SK-N-SH treated with all-trans-retinoic acid at 6 μM for 48 hours (cell line): ENCODE measurements at regions not wholly inside any gene's neighbourhood (a gene's known extent, or its start where the extent isn't known, plus 50 kb on each side); places are given as distances from the start of the nearest gene placed in this dataset.

Experiments
- ATAC-seq: fragments of 200-7000 bp; cut with Tn5 transposase; 3 replicates; pipeline ENCODE4 v1.9.1; 2020; ENCODE audit warnings: mild to moderate bottlenecking, moderate library complexity
- BACH2 ChIP-seq: fragments of 250-450 bp; sonication (Bioruptor Pico); IDR thresholded peaks from 2 replicates; pipeline ENCODE4 v1.9.0; 2021; ENCODE audit warnings: mild to moderate bottlenecking, borderline replicate concordance
- CSDC2 ChIP-seq: fragments of 250-450 bp; sonication (Bioruptor Pico); IDR thresholded peaks from 2 replicates; pipeline ENCODE4 v1.5.0; 2020; ENCODE audit warnings: mild to moderate bottlenecking, moderate library complexity
- ESRRG ChIP-seq: fragments of 250-450 bp; sonication (Bioruptor Pico); IDR thresholded peaks from 2 replicates; pipeline ENCODE4 v1.6.1; 2021; ENCODE audit warnings: mild to moderate bottlenecking
- GLIS3 ChIP-seq: fragments of 250-450 bp; sonication (Bioruptor Pico); IDR thresholded peaks from 2 replicates; pipeline ENCODE4 v1.5.0; 2020; ENCODE audit warnings: mild to moderate bottlenecking, moderate library complexity
- ISL1 ChIP-seq: fragments of 250-450 bp; sonication (Bioruptor Pico); IDR thresholded peaks from 2 replicates; pipeline ENCODE4 v2.1.2; 2022; ENCODE audit warnings: mild to moderate bottlenecking, moderate library complexity
- OSR1 ChIP-seq: fragments of 250-450 bp; sonication (Bioruptor Pico); IDR thresholded peaks from 2 replicates; pipeline ENCODE4 v1.8.0; 2022; ENCODE audit warnings: moderate library complexity, mild to moderate bottlenecking, inconsistent platforms
- PPARA ChIP-seq: fragments of 250-450 bp; sonication (Bioruptor Pico); IDR thresholded peaks from 2 replicates; pipeline ENCODE4 v1.5.0; 2020; ENCODE audit warnings: mild to moderate bottlenecking, borderline replicate concordance
- RARB ChIP-seq: fragments of 250-450 bp; sonication (Bioruptor Pico); IDR thresholded peaks from 2 replicates; pipeline ENCODE4 v1.8.0; 2021; ENCODE audit warnings: mild to moderate bottlenecking, moderate library complexity
- SNAI2 ChIP-seq: fragments of 250-450 bp; sonication (Bioruptor Pico); IDR thresholded peaks from 2 replicates; pipeline ENCODE4 v1.5.0; 2020; ENCODE audit warnings: mild to moderate bottlenecking, moderate library complexity
- TCF4 ChIP-seq: fragments of 250-450 bp; sonication (Bioruptor Pico); IDR thresholded peaks from 2 replicates; pipeline ENCODE4 v1.8.0; 2021; ENCODE audit warnings: mild to moderate bottlenecking, moderate library complexity, borderline replicate concordance
- TOX ChIP-seq: fragments of 250-450 bp; sonication (Bioruptor Pico); IDR thresholded peaks from 2 replicates; pipeline ENCODE4 v1.8.0; 2021; ENCODE audit warnings: mild to moderate bottlenecking, moderate library complexity, borderline replicate concordance
- ZFP3 ChIP-seq: fragments of 250-450 bp; sonication (Bioruptor Pico); IDR thresholded peaks from 2 replicates; pipeline ENCODE4 v1.5.0; 2020; ENCODE audit warnings: mild to moderate bottlenecking, moderate library complexity
- ZFP30 ChIP-seq: fragments of 450-650 bp; formaldehyde crosslinking; IDR thresholded peaks from 2 replicates; pipeline ENCODE4 v1.5.0; 2022; ENCODE audit warnings: mild to moderate bottlenecking, moderate library complexity
- ZNF565 ChIP-seq: fragments of 450-650 bp; formaldehyde crosslinking; conservative IDR thresholded peaks from 2 replicates; pipeline ENCODE4 v1.5.0; 2020; ENCODE audit warnings: low read depth, mild to moderate bottlenecking, moderate library complexity
- ZNF70 ChIP-seq: fragments of 450-650 bp; formaldehyde crosslinking; IDR thresholded peaks from 2 replicates; pipeline ENCODE4 v1.5.0; 2020; ENCODE audit warnings: mild to moderate bottlenecking, moderate library complexity
- ZNF8 ChIP-seq: fragments of 450-650 bp; formaldehyde crosslinking; IDR thresholded peaks from 2 replicates; pipeline ENCODE4 v1.5.0; 2020; ENCODE audit warnings: mild to moderate bottlenecking, moderate library complexity
- TF ChIP-seq, protein P1 (sequence below): fragments of 250-450 bp; sonication (Bioruptor Pico); IDR thresholded peaks from 2 replicates; pipeline ENCODE4 v1.8.0; 2020; ENCODE audit warnings: mild to moderate bottlenecking, moderate library complexity, borderline replicate concordance
- TF ChIP-seq, protein P2 (sequence below): fragments of 250-450 bp; sonication (Bioruptor Pico); IDR thresholded peaks from 2 replicates; pipeline ENCODE4 v1.5.1; 2021; ENCODE audit warnings: mild to moderate bottlenecking, moderate library complexity
- TF ChIP-seq, protein P3 (sequence below): fragments of 250-450 bp; sonication (Bioruptor Pico); IDR thresholded peaks from 2 replicates; pipeline ENCODE4 v1.5.0; 2020; ENCODE audit warnings: mild to moderate bottlenecking, moderate library complexity

DNA sequence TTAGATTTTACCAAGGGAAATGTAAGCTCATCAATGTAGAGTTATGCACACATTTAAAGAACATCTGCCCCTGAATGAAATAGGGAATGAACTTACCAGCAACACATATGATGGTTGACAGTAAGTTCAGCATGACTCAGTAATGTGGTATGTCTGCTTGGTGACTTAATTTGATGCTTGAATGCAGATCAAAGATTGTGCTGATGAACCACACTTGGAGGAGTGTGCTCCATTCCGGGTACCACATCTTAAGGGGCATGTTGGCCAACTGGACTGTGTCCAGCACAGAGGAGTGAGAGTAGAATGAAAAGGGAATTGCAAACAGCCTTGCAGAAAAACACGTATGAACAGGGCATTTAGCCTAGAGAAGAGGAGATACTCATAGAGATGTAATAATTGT lies 171.0 kb upstream of the RARB start:
- TF ChIP-seq RARB (CRISPR knock-in tag) (no peak), ZFP3 (CRISPR knock-in tag) (no peak), BACH2 (no peak), ZNF70 (CRISPR knock-in tag) (no peak), ZNF565 (no peak)
- TF ChIP-seq, protein P1, sequence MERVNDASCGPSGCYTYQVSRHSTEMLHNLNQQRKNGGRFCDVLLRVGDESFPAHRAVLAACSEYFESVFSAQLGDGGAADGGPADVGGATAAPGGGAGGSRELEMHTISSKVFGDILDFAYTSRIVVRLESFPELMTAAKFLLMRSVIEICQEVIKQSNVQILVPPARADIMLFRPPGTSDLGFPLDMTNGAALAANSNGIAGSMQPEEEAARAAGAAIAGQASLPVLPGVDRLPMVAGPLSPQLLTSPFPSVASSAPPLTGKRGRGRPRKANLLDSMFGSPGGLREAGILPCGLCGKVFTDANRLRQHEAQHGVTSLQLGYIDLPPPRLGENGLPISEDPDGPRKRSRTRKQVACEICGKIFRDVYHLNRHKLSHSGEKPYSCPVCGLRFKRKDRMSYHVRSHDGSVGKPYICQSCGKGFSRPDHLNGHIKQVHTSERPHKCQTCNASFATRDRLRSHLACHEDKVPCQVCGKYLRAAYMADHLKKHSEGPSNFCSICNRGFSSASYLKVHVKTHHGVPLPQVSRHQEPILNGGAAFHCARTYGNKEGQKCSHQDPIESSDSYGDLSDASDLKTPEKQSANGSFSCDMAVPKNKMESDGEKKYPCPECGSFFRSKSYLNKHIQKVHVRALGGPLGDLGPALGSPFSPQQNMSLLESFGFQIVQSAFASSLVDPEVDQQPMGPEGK (CRISPR knock-in tag): no peak
- no peak for ATAC-seq

DNA sequence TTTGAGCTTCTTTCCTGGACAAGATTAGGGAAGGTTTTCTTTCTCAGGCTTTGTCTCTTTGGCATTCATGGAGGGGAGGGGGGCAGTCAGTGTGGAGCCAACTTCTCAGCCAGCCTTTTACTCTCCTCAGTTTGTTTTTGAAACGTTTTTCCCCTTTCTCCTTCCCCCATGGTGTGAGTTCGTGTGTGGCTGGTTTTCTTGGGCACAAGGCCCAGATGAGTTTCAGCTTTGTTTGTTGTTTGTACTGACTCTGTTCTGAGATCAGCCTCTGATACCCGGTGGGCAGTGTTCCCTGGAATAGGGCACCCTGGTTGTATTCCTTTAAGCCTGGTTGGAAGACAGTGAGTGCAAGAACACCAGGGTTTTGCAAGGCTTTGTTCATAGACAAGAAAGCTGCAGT lies 168.2 kb upstream of the RARB start:
- TF ChIP-seq ISL1 (CRISPR knock-in tag) (no peak), CSDC2 (no peak), BACH2 (no peak), SNAI2 (CRISPR knock-in tag) (no peak)
- no peak for ATAC-seq

DNA sequence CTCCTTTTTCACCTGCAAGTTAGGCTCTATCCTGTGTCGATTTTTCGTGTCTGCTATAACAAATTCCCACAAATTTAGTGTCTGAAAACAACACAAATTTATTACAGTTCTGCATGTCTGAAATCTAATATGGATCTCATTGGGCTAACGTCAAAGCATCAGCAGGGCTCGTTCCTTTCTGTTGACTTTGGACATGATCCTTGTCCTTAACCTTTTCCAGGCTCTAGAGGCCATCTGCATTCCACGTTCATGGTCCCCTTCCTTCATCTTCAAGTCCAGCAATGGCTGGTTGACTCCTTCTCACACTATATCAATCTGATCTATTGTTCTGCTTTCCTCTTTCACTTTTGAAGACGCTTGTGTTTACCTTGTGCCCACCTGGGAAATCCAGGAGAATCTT lies 165.7 kb upstream of the RARB start:
- no peak for ATAC-seq
- no peak for TF ChIP-seq TCF4 (CRISPR knock-in tag)
- TF ChIP-seq OSR1 (CRISPR knock-in tag): no peak
- TF ChIP-seq, protein P1 (CRISPR knock-in tag): no peak
- TF ChIP-seq ZNF8: no peak
- TF ChIP-seq, protein P2, sequence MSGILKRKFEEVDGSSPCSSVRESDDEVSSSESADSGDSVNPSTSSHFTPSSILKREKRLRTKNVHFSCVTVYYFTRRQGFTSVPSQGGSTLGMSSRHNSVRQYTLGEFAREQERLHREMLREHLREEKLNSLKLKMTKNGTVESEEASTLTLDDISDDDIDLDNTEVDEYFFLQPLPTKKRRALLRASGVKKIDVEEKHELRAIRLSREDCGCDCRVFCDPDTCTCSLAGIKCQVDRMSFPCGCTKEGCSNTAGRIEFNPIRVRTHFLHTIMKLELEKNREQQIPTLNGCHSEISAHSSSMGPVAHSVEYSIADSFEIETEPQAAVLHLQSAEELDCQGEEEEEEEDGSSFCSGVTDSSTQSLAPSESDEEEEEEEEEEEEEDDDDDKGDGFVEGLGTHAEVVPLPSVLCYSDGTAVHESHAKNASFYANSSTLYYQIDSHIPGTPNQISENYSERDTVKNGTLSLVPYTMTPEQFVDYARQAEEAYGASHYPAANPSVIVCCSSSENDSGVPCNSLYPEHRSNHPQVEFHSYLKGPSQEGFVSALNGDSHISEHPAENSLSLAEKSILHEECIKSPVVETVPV: no peak
- TF ChIP-seq ZNF70 (CRISPR knock-in tag): no peak
- no peak for TF ChIP-seq GLIS3 (CRISPR knock-in tag)
- TF ChIP-seq SNAI2 (CRISPR knock-in tag): no peak
- TF ChIP-seq ZNF565: no peak
- no peak for TF ChIP-seq ZFP30 (CRISPR knock-in tag)
- no peak for TF ChIP-seq CSDC2
- no peak for TF ChIP-seq ISL1 (CRISPR knock-in tag)
- TF ChIP-seq TOX: no peak
- no peak for TF ChIP-seq BACH2
- TF ChIP-seq, protein P3, sequence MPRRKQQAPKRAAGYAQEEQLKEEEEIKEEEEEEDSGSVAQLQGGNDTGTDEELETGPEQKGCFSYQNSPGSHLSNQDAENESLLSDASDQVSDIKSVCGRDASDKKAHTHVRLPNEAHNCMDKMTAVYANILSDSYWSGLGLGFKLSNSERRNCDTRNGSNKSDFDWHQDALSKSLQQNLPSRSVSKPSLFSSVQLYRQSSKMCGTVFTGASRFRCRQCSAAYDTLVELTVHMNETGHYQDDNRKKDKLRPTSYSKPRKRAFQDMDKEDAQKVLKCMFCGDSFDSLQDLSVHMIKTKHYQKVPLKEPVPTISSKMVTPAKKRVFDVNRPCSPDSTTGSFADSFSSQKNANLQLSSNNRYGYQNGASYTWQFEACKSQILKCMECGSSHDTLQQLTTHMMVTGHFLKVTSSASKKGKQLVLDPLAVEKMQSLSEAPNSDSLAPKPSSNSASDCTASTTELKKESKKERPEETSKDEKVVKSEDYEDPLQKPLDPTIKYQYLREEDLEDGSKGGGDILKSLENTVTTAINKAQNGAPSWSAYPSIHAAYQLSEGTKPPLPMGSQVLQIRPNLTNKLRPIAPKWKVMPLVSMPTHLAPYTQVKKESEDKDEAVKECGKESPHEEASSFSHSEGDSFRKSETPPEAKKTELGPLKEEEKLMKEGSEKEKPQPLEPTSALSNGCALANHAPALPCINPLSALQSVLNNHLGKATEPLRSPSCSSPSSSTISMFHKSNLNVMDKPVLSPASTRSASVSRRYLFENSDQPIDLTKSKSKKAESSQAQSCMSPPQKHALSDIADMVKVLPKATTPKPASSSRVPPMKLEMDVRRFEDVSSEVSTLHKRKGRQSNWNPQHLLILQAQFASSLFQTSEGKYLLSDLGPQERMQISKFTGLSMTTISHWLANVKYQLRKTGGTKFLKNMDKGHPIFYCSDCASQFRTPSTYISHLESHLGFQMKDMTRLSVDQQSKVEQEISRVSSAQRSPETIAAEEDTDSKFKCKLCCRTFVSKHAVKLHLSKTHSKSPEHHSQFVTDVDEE (CRISPR knock-in tag): no peak

DNA sequence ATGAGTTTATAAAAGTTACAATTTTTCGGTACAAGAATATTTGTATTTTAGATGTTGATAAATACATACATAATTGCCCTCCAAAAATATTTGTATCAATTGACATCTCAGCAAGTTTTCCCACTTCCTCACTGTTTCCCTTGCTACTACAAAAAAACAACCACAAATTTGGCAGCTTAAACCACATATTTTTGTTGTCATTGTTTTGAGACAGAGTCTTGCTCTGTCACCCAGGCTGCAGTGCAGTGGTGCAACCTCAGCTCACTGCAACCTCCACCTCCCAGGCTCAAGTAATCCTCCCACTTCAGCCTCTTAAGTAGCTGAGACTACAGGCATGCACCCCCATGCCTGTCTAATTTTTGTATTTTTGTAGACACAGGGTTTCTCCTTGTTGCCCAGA lies 162.8 kb upstream of the RARB start:
- TF ChIP-seq TCF4 (CRISPR knock-in tag) (no peak), PPARA (CRISPR knock-in tag) (no peak), RARB (CRISPR knock-in tag) (no peak), OSR1 (CRISPR knock-in tag) (no peak), TOX (no peak), ESRRG (CRISPR knock-in tag) (no peak), ZFP3 (CRISPR knock-in tag) (no peak), ZNF8 (no peak), GLIS3 (CRISPR knock-in tag) (no peak)
- TF ChIP-seq, protein P2: no peak
- TF ChIP-seq, protein P1 (CRISPR knock-in tag): no peak
- TF ChIP-seq, protein P3 (CRISPR knock-in tag): no peak
- TF ChIP-seq, all 23 proteins: peak for 0
- ATAC-seq: no peak
